ENCODE measurements at regions not wholly inside any gene's neighbourhood (a gene's known extent, or its start where the extent isn't known, plus 50 kb on each side); places are given as distances from the start of the nearest gene placed in this dataset.
"Not testable (repeated sequence)": the region's sequence is repeated elsewhere in the genome, so short reads cannot be mapped to it uniquely, and the experiment has no call there.

- Histone ChIP-seq H3K27ac (ENCODE audit: low read length) (no peak overlapping the region), H3K9me3 (ENCODE audit: control insufficient read depth, low read length) (no peaks in the 10 kb centered on the region), H3K4me1 (ENCODE audit: control insufficient read depth, insufficient read depth, low read length) (no peaks in the 10 kb centered on the region), H3K27me3 (ENCODE audit: control insufficient read depth, insufficient read depth) (no peaks in the 10 kb centered on the region), H3K4me3 (ENCODE audit: low read length) (no peak overlapping the region)
- intact Hi-C loops (cut with DNase I): loop anchor here in 1 of 4 donors (10.0 kb wide), 1 partner anchor 55 kb away; no protein-coding TSS in a partner anchor
- ATAC-seq: no peak
- WGBS: 90% methylated on average over 3 of the region's 3 CpGs
- no peak for DNase-seq
These were observed 447.2 kb upstream of the NR5A2 start for GRCh38 chr1:199580300-199580699.

GRCh38 chr1:199585392-199585791 is 442.1 kb upstream of the NR5A2 start:
- H3K27ac ChIP-seq (ENCODE audit: low read length): no peak overlapping the region
- H3K9me3 ChIP-seq (ENCODE audit: control insufficient read depth, low read length): no peaks in the 10 kb centered on the region
- DNase-seq (no peak), ATAC-seq (no peak)
- H3K27me3 ChIP-seq (ENCODE audit: control insufficient read depth, insufficient read depth): no peaks in the 10 kb centered on the region
- intact Hi-C loops (cut with DNase I): loop anchor here in 1 of 4 donors (10.0 kb wide), 1 partner anchor 61 kb away; no protein-coding TSS in a partner anchor
- H3K4me1 ChIP-seq (ENCODE audit: control insufficient read depth, insufficient read depth, low read length): no peaks in the 10 kb centered on the region
- no peak overlapping the region for H3K4me3 ChIP-seq (ENCODE audit: low read length)

GRCh38 chr1:199590708-199591107 is 436.8 kb upstream of the NR5A2 start:
- no peak overlapping the region for H3K27ac ChIP-seq (ENCODE audit: low read length)
- no peak for ATAC-seq
- no peaks in the 10 kb centered on the region for H3K9me3 ChIP-seq (ENCODE audit: control insufficient read depth, low read length)
- no peaks in the 10 kb centered on the region for H3K27me3 ChIP-seq (ENCODE audit: control insufficient read depth, insufficient read depth)
- H3K4me3 ChIP-seq (ENCODE audit: low read length): no peak overlapping the region
- intact Hi-C loops (cut with DNase I): no loop called here
- 55% methylated on average over 2 of the region's 2 CpGs for WGBS
- DNase-seq: no peak
- no peaks in the 10 kb centered on the region for H3K4me1 ChIP-seq (ENCODE audit: control insufficient read depth, insufficient read depth, low read length)

GRCh38 chr1:199591468-199591867 is 436.0 kb upstream of the NR5A2 start:
- 91% methylated on average over 3 of the region's 3 CpGs for WGBS
- no peak for DNase-seq
- Histone ChIP-seq H3K4me3 (ENCODE audit: low read length) (no peak overlapping the region), H3K9me3 (ENCODE audit: control insufficient read depth, low read length) (no peaks in the 10 kb centered on the region), H3K27ac (ENCODE audit: low read length) (no peak overlapping the region), H3K27me3 (ENCODE audit: control insufficient read depth, insufficient read depth) (no peaks in the 10 kb centered on the region), H3K4me1 (ENCODE audit: control insufficient read depth, insufficient read depth, low read length) (no peaks in the 10 kb centered on the region)
- ATAC-seq: no peak
- intact Hi-C loops (cut with DNase I): no loop called here

GRCh38 chr1:199593475-199593874 is 434.0 kb upstream of the NR5A2 start:
- H3K4me1 ChIP-seq (ENCODE audit: control insufficient read depth, insufficient read depth, low read length): no peaks in the 10 kb centered on the region
- H3K27me3 ChIP-seq (ENCODE audit: control insufficient read depth, insufficient read depth): no peaks in the 10 kb centered on the region
- intact Hi-C loops (cut with DNase I): no loop called here
- DNase-seq (no peak), ATAC-seq (no peak)
- no peak overlapping the region for H3K4me3 ChIP-seq (ENCODE audit: low read length)
- no peak overlapping the region for H3K27ac ChIP-seq (ENCODE audit: low read length)
- H3K9me3 ChIP-seq (ENCODE audit: control insufficient read depth, low read length): no peaks in the 10 kb centered on the region
- 75% methylated on average over 6 of the region's 6 CpGs for WGBS

- H3K27ac ChIP-seq (ENCODE audit: low read length); ATAC-seq; H3K27me3 ChIP-seq (ENCODE audit: control insufficient read depth, insufficient read depth); H3K4me1 ChIP-seq (ENCODE audit: control insufficient read depth, insufficient read depth, low read length); intact Hi-C loops (cut with DNase I); H3K4me3 ChIP-seq (ENCODE audit: low read length); H3K9me3 ChIP-seq (ENCODE audit: control insufficient read depth, low read length); DNase-seq: not testable (repeated sequence)
- WGBS: over 99% methylated on average over 2 of the region's 2 CpGs
These were observed 431.1 kb upstream of the NR5A2 start for GRCh38 chr1:199596448-199596847.

GRCh38 chr1:199597152-199597551 is 430.4 kb upstream of the NR5A2 start:
- ATAC-seq (no peak), DNase-seq (no peak)
- Histone ChIP-seq H3K9me3 (ENCODE audit: control insufficient read depth, low read length) (no peaks in the 10 kb centered on the region), H3K27ac (ENCODE audit: low read length) (no peak overlapping the region), H3K4me1 (ENCODE audit: control insufficient read depth, insufficient read depth, low read length) (no peaks in the 10 kb centered on the region), H3K4me3 (ENCODE audit: low read length) (no peak overlapping the region), H3K27me3 (ENCODE audit: control insufficient read depth, insufficient read depth) (no peaks in the 10 kb centered on the region)
- intact Hi-C loops (cut with DNase I): no loop called here
- 72% methylated on average over 3 of the region's 3 CpGs for WGBS

GRCh38 chr1:199608414-199608813 is 419.1 kb upstream of the NR5A2 start:
- Histone ChIP-seq H3K27me3 (ENCODE audit: control insufficient read depth, insufficient read depth) (no peaks in the 10 kb centered on the region), H3K4me3 (ENCODE audit: low read length) (no peak overlapping the region), H3K9me3 (ENCODE audit: control insufficient read depth, low read length) (no peaks in the 10 kb centered on the region), H3K4me1 (ENCODE audit: control insufficient read depth, insufficient read depth, low read length) (no peaks in the 10 kb centered on the region), H3K27ac (ENCODE audit: low read length) (no peak overlapping the region)
- WGBS: 86% methylated on average over 4 of the region's 4 CpGs
- intact Hi-C loops (cut with DNase I): no loop called here
- DNase-seq: no peak
- ATAC-seq: no peak

- DNase-seq: no peak
- WGBS: 68% methylated on average over 6 of the region's 6 CpGs
These were observed 414.3 kb upstream of the NR5A2 start for GRCh38 chr1:199612976-199613774.

GRCh38 chr1:199616947-199617346 is 410.6 kb upstream of the NR5A2 start:
- Histone ChIP-seq H3K27ac (ENCODE audit: low read length) (no peak overlapping the region), H3K27me3 (ENCODE audit: control insufficient read depth, insufficient read depth) (no peaks in the 10 kb centered on the region), H3K4me3 (ENCODE audit: low read length) (no peak overlapping the region), H3K9me3 (ENCODE audit: control insufficient read depth, low read length) (no peaks in the 10 kb centered on the region), H3K4me1 (ENCODE audit: control insufficient read depth, insufficient read depth, low read length) (no peaks in the 10 kb centered on the region)
- intact Hi-C loops (cut with DNase I): no loop called here
- ATAC-seq (no peak), DNase-seq (no peak)
- 29% methylated on average over 1 of the region's 1 CpG for WGBS

More at GRCh38 chr1:199612976-199613774, 414.3 kb upstream of the NR5A2 start:
- Histone ChIP-seq H3K4me1 (ENCODE audit: control insufficient read depth, insufficient read depth, low read length) (no peaks in the 10 kb centered on the region), H3K9me3 (ENCODE audit: control insufficient read depth, low read length) (no peaks in the 10 kb centered on the region), H3K27me3 (ENCODE audit: control insufficient read depth, insufficient read depth) (no peaks in the 10 kb centered on the region), H3K27ac (ENCODE audit: low read length) (no peak overlapping the region), H3K4me3 (ENCODE audit: low read length) (no peak overlapping the region)
- ATAC-seq: no peak
- intact Hi-C loops (cut with DNase I): no loop called here

- Histone ChIP-seq H3K4me1 (ENCODE audit: control insufficient read depth, insufficient read depth, low read length) (no peaks in the 10 kb centered on the region), H3K27ac (ENCODE audit: low read length) (no peak overlapping the region), H3K9me3 (ENCODE audit: control insufficient read depth, low read length) (no peaks in the 10 kb centered on the region), H3K4me3 (ENCODE audit: low read length) (no peak overlapping the region), H3K27me3 (ENCODE audit: control insufficient read depth, insufficient read depth) (no peaks in the 10 kb centered on the region)
- no peak for DNase-seq
- intact Hi-C loops (cut with DNase I): no loop called here
- no peak for ATAC-seq
- 62% methylated on average over 4 of the region's 4 CpGs for WGBS
These were observed 408.3 kb upstream of the NR5A2 start for GRCh38 chr1:199619223-199619622.

GRCh38 chr1:199626228-199626627 is 401.3 kb upstream of the NR5A2 start:
- H3K27ac ChIP-seq (ENCODE audit: low read length); H3K4me3 ChIP-seq (ENCODE audit: low read length); H3K4me1 ChIP-seq (ENCODE audit: control insufficient read depth, insufficient read depth, low read length); H3K27me3 ChIP-seq (ENCODE audit: control insufficient read depth, insufficient read depth); ATAC-seq; intact Hi-C loops (cut with DNase I); DNase-seq; H3K9me3 ChIP-seq (ENCODE audit: control insufficient read depth, low read length): not testable (repeated sequence)
- 94% methylated on average over 3 of the region's 3 CpGs for WGBS

All from right cardiac atrium (tissue), 5 donors.